HCT116 (cell line): ENCODE measurements at regions not wholly inside any gene's neighbourhood (a gene's known extent, or its start where the extent isn't known, plus 50 kb on each side); places are given as distances from the start of the nearest gene placed in this dataset.

Experiments
- ATAC-seq: fragments of 200-7000 bp; cut with Tn5 transposase; 2 replicates; pipeline ENCODE4 v1.9.1; 2020; ENCODE audit warnings: mild to moderate bottlenecking, moderate library complexity
- BruUV-seq: library from RNA; stranded (reverse); fragments of 400-500 nt; replicated peaks from 2 replicates; lab custom pipeline; 2021; lab: Mats Ljungman, UMichigan
- CTCF ChIA-PET: fragments of 300-600 bp; sonication (Branson Sonifier 250); formaldehyde crosslinking; loops from one replicate; lab custom pipeline; 2021; ENCODE audit warnings: antibody characterized with exemption; lab: Charles Lee
- POLR2A ChIA-PET: fragments of 300-600, 350-600 bp; sonication (Branson Sonifier 250); formaldehyde crosslinking; loops from one replicate; lab custom pipeline; 2021; ENCODE audit warnings: antibody characterized with exemption; lab: Charles Lee
- RAD21 ChIA-PET, 2 experiments: fragments of 300-600 bp; sonication (Branson Sonifier 250); formaldehyde crosslinking; loops; one replicate each; lab custom pipeline; 2023; ENCODE audit warnings: low total read pairs in 2 of 2; ENCODE audit not compliant: uncharacterized antibody in 2 of 2, unreplicated experiment in 2 of 2, low non-redundant PET in 1 of 2; lab: Charles Lee
- DNase-seq: peaks from one replicate; pipeline ENCODE4 v3.0.0-alpha.2; 2010; ENCODE audit warnings: low read depth, low spot score
- H2AFZ ChIP-seq: fragments of 200-600 bp; shearing (Covaris generic), sonication (generic); 2 replicates; pipeline ENCODE4 v1.6.1; 2017; ENCODE audit warnings: low read depth, mixed run types, mixed read lengths, antibody characterized with exemption, low read length; ENCODE audit not compliant: poor library complexity, severe bottlenecking
- H3K27ac ChIP-seq: 2 replicates; pipeline ENCODE4 v1.5.1; 2012; ENCODE audit warnings: low read depth, low read length
- H3K27me3 ChIP-seq: fragments of 200-600 bp; sonication (generic); 2 replicates; pipeline ENCODE4 v1.6.1; 2016; ENCODE audit warnings: mixed run types, low read length, mixed read lengths; ENCODE audit not compliant: insufficient read depth
- H3K36me3 ChIP-seq, 2 experiments: fragments of 200-500 bp in 1 of 2; fragments of 200-600 bp in 1 of 2; sonication (Bioruptor generic) in 1 of 2; sonication (generic) in 1 of 2; 2 replicates each; pipeline versions ENCODE4 v1.5.1 to v1.6.1; 2014 to 2016; ENCODE audit warnings: low read length in 2 of 2, inconsistent platforms in 1 of 2, mixed read lengths in 1 of 2, mixed run types in 1 of 2; ENCODE audit not compliant: insufficient read depth in 2 of 2, control insufficient read depth in 1 of 2
- H3K4me1 ChIP-seq, 2 experiments: fragments of 200-600 bp in 1 of 2; sonication (generic) in 1 of 2; 2 replicates each; pipeline versions ENCODE4 v1.5.1 to v1.6.1; 2012 to 2017; ENCODE audit warnings: low read length in 2 of 2, inconsistent platforms in 1 of 2, mild to moderate bottlenecking in 1 of 2, mixed read lengths in 1 of 2, mixed run types in 1 of 2, moderate library complexity in 1 of 2; ENCODE audit not compliant: insufficient read depth in 2 of 2, control insufficient read depth in 1 of 2
- H3K4me2 ChIP-seq: fragments of 200-600 bp; sonication (generic); 2 replicates; pipeline ENCODE4 v1.6.1; 2017; ENCODE audit warnings: mixed run types, low read length, mixed read lengths
- H3K4me3 ChIP-seq, 2 experiments: fragments of 200-600 bp in 1 of 2; sonication (generic) in 1 of 2; replicated peaks in 1 of 2; 2 replicates each; pipeline ENCODE4 v1.5.1; 2011 to 2016; ENCODE audit warnings: low read length in 2 of 2, control low read depth in 1 of 2, low read depth in 1 of 2, mild to moderate bottlenecking in 1 of 2, mixed read lengths in 1 of 2, mixed run types in 1 of 2
- H3K79me2 ChIP-seq: fragments of 200-600 bp; sonication (generic); 2 replicates; pipeline ENCODE4 v1.6.1; 2017; ENCODE audit warnings: mild to moderate bottlenecking, mixed run types, low read length, moderate library complexity, mixed read lengths; ENCODE audit not compliant: insufficient read depth
- H3K9ac ChIP-seq: fragments of 200-600 bp; sonication (generic); 2 replicates; pipeline ENCODE4 v1.6.1; 2016; ENCODE audit warnings: low read length, mixed read lengths
- H3K9me2 ChIP-seq: fragments of 200-600 bp; sonication (generic), shearing (Covaris generic); 2 replicates; pipeline ENCODE4 v1.6.1; 2017; ENCODE audit warnings: mixed run types, mild to moderate bottlenecking, moderate library complexity; ENCODE audit not compliant: insufficient read depth
- H3K9me3 ChIP-seq, 2 experiments: fragments of 200-500 bp in 1 of 2; fragments of 200-600 bp in 1 of 2; sonication (Bioruptor generic) in 1 of 2; sonication (generic) in 1 of 2; 2 replicates each; pipeline ENCODE4 v1.6.1; 2014 to 2017; ENCODE audit warnings: low read length in 2 of 2, mixed read lengths in 2 of 2, inconsistent platforms in 1 of 2, low read depth in 1 of 2, mild to moderate bottlenecking in 1 of 2, mixed run types in 1 of 2, moderate library complexity in 1 of 2; ENCODE audit not compliant: control insufficient read depth in 1 of 2, insufficient read depth in 1 of 2
- H4K20me1 ChIP-seq: fragments of 200-600 bp; sonication (generic), shearing (Covaris generic); 2 replicates; pipeline ENCODE4 v1.6.1; 2017; ENCODE audit warnings: mixed run types, mild to moderate bottlenecking, moderate library complexity; ENCODE audit not compliant: insufficient read depth
- CBX3 ChIP-seq: IDR thresholded peaks from 2 replicates; pipeline ENCODE4 v1.6.1; 2012; ENCODE audit warnings: low read depth
- CEBPB ChIP-seq: IDR thresholded peaks from 2 replicates; pipeline ENCODE4 v1.6.1; 2012; ENCODE audit warnings: low read depth
- EGR1 ChIP-seq: IDR thresholded peaks from 2 replicates; pipeline ENCODE4 v1.6.1; 2012; ENCODE audit warnings: low read depth
- ELF1 ChIP-seq: IDR thresholded peaks from 2 replicates; pipeline ENCODE4 v1.6.1; 2012; ENCODE audit warnings: low read depth, borderline replicate concordance
- EZH2 ChIP-seq: fragments of 200-600 bp; sonication (generic); IDR thresholded peaks from 2 replicates; pipeline ENCODE4 v1.6.1; 2017; ENCODE audit warnings: antibody characterized with exemption, mixed run types
- EZH2phosphoT487 ChIP-seq: fragments of 200-600 bp; IDR thresholded peaks from 2 replicates; pipeline ENCODE4 v1.6.1; 2018; ENCODE audit warnings: antibody characterized with exemption, borderline replicate concordance
- FOSL1 ChIP-seq: IDR thresholded peaks from 2 replicates; pipeline ENCODE4 v1.6.1; 2012; ENCODE audit warnings: low read depth
- JUND ChIP-seq: IDR thresholded peaks from 2 replicates; pipeline ENCODE4 v1.6.1; 2012
- POLR2A ChIP-seq: IDR thresholded peaks from 2 replicates; pipeline ENCODE4 v1.7.0; 2011; ENCODE audit warnings: borderline replicate concordance; ENCODE audit not compliant: insufficient read depth, insufficient read length; ENCODE audit errors: extremely low read depth
- POLR2AphosphoS5 ChIP-seq: IDR thresholded peaks from 2 replicates; pipeline ENCODE4 v1.6.1; 2011; ENCODE audit warnings: mild to moderate bottlenecking, low read depth, low read length, moderate library complexity
- SIN3A ChIP-seq: IDR thresholded peaks from 2 replicates; pipeline ENCODE4 v1.6.1; 2012; ENCODE audit warnings: low read depth
- SRF ChIP-seq: IDR thresholded peaks from 2 replicates; pipeline ENCODE4 v1.6.1; 2012; ENCODE audit warnings: low read depth
- YY1 ChIP-seq: IDR thresholded peaks from 2 replicates; pipeline ENCODE4 v1.6.1; 2011; ENCODE audit warnings: low read length, low read depth, moderate library complexity, mild to moderate bottlenecking; ENCODE audit not compliant: insufficient replicate concordance; ENCODE audit errors: extremely low read depth
- ZFX ChIP-seq: fragments of 450-650 bp; IDR thresholded peaks from 2 replicates; pipeline ENCODE4 v1.6.1; 2017
- ZNF274 ChIP-seq: fragments of 200-500 bp; sonication (Bioruptor generic); IDR thresholded peaks from 2 replicates; pipeline ENCODE4 v1.6.1; 2014; ENCODE audit warnings: mild to moderate bottlenecking, low read depth, low read length, inconsistent platforms
- intact Hi-C: fragments of 100-400 bp; cut with micrococcal nuclease; formaldehyde crosslinking; loops from 2 replicates; pipeline ENCODE4 v1.10.0; 2022
- TF ChIP-seq, protein P1 (sequence below): IDR thresholded peaks from 2 replicates; pipeline ENCODE4 v1.6.1; 2011; ENCODE audit warnings: mild to moderate bottlenecking, low read length, moderate library complexity; ENCODE audit not compliant: insufficient replicate concordance; ENCODE audit errors: extremely low read depth
- TF ChIP-seq, protein P2 (sequence below), 3 experiments: fragments of 200-600 bp in 1 of 3; sonication (generic) in 1 of 3; IDR thresholded peaks in 2 of 3; conservative IDR thresholded peaks in 1 of 3; 2 replicates each; pipeline ENCODE4 v1.5.1; 2012 to 2017; ENCODE audit warnings: low read depth in 2 of 3, low read length in 2 of 3, antibody characterized with exemption in 1 of 3, borderline replicate concordance in 1 of 3, control low read depth in 1 of 3, mild to moderate bottlenecking in 1 of 3, mixed read lengths in 1 of 3, mixed run types in 1 of 3, moderate library complexity in 1 of 3; ENCODE audit not compliant: insufficient read depth in 1 of 3
- TF ChIP-seq, protein P3 (sequence below): IDR thresholded peaks from 2 replicates; pipeline ENCODE4 v1.6.1; 2012
- TF ChIP-seq, protein P4 (sequence below): IDR thresholded peaks from 2 replicates; pipeline ENCODE4 v1.6.1; 2012
- TF ChIP-seq, protein P5 (sequence below): IDR thresholded peaks from 2 replicates; pipeline ENCODE4 v1.6.1; 2012; ENCODE audit warnings: low read depth

DNA sequence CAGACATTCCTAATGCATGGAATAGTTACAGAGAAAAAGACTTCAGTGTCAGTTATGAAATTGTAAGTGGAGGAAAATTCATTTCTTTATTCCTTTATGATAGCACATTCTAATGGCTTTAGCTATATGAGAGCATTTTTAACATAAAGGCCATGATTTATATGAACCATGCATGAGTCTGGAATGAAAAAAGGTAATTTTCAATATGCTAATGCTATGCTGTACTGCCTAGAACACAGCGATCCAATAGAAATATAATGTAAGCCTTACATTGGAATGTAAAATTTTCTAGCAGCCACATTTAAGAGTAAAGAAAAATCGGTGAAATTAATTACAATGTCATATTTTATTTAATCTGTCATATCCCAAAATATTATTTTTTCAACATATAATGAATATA, 932.0 kb downstream of the C4orf33 start:
- TF ChIP-seq, protein P1, sequence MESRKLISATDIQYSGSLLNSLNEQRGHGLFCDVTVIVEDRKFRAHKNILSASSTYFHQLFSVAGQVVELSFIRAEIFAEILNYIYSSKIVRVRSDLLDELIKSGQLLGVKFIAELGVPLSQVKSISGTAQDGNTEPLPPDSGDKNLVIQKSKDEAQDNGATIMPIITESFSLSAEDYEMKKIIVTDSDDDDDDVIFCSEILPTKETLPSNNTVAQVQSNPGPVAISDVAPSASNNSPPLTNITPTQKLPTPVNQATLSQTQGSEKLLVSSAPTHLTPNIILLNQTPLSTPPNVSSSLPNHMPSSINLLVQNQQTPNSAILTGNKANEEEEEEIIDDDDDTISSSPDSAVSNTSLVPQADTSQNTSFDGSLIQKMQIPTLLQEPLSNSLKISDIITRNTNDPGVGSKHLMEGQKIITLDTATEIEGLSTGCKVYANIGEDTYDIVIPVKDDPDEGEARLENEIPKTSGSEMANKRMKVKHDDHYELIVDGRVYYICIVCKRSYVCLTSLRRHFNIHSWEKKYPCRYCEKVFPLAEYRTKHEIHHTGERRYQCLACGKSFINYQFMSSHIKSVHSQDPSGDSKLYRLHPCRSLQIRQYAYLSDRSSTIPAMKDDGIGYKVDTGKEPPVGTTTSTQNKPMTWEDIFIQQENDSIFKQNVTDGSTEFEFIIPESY: no peak
- TF ChIP-seq JUND (no peak), ELF1 (no peak), YY1 (no peak), SRF (no peak), EZH2phosphoT487 (no peak), FOSL1 (no peak), EGR1 (no peak), POLR2AphosphoS5 (no peak), POLR2A (no peak), SIN3A (no peak), CBX3 (no peak), ZNF274 (no peak), ZFX (no peak), EZH2 (no peak), CEBPB (no peak)
- TF ChIP-seq, protein P2, sequence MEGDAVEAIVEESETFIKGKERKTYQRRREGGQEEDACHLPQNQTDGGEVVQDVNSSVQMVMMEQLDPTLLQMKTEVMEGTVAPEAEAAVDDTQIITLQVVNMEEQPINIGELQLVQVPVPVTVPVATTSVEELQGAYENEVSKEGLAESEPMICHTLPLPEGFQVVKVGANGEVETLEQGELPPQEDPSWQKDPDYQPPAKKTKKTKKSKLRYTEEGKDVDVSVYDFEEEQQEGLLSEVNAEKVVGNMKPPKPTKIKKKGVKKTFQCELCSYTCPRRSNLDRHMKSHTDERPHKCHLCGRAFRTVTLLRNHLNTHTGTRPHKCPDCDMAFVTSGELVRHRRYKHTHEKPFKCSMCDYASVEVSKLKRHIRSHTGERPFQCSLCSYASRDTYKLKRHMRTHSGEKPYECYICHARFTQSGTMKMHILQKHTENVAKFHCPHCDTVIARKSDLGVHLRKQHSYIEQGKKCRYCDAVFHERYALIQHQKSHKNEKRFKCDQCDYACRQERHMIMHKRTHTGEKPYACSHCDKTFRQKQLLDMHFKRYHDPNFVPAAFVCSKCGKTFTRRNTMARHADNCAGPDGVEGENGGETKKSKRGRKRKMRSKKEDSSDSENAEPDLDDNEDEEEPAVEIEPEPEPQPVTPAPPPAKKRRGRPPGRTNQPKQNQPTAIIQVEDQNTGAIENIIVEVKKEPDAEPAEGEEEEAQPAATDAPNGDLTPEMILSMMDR (IDR thresholded peaks at IDR 0.05 in 2 of 3, conservative IDR thresholded peaks at IDR 0.05 in 1 of 3; ENCODE audit: borderline replicate concordance in 1 of 3, insufficient read depth in 1 of 3, low read depth in 2 of 3, low read length in 2 of 3): no peak
- TF ChIP-seq, protein P3, sequence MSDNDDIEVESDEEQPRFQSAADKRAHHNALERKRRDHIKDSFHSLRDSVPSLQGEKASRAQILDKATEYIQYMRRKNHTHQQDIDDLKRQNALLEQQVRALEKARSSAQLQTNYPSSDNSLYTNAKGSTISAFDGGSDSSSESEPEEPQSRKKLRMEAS: no peak
- TF ChIP-seq, protein P4, sequence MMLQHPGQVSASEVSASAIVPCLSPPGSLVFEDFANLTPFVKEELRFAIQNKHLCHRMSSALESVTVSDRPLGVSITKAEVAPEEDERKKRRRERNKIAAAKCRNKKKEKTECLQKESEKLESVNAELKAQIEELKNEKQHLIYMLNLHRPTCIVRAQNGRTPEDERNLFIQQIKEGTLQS: no peak
- TF ChIP-seq, protein P5, sequence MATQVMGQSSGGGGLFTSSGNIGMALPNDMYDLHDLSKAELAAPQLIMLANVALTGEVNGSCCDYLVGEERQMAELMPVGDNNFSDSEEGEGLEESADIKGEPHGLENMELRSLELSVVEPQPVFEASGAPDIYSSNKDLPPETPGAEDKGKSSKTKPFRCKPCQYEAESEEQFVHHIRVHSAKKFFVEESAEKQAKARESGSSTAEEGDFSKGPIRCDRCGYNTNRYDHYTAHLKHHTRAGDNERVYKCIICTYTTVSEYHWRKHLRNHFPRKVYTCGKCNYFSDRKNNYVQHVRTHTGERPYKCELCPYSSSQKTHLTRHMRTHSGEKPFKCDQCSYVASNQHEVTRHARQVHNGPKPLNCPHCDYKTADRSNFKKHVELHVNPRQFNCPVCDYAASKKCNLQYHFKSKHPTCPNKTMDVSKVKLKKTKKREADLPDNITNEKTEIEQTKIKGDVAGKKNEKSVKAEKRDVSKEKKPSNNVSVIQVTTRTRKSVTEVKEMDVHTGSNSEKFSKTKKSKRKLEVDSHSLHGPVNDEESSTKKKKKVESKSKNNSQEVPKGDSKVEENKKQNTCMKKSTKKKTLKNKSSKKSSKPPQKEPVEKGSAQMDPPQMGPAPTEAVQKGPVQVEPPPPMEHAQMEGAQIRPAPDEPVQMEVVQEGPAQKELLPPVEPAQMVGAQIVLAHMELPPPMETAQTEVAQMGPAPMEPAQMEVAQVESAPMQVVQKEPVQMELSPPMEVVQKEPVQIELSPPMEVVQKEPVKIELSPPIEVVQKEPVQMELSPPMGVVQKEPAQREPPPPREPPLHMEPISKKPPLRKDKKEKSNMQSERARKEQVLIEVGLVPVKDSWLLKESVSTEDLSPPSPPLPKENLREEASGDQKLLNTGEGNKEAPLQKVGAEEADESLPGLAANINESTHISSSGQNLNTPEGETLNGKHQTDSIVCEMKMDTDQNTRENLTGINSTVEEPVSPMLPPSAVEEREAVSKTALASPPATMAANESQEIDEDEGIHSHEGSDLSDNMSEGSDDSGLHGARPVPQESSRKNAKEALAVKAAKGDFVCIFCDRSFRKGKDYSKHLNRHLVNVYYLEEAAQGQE: no peak
- DNase-seq (no peak), ATAC-seq (no peak)
- Histone ChIP-seq H3K9me2 (no peaks in the 10 kb centered on the region), H3K4me2 (no peak overlapping the region), H3K4me3 (no peak overlapping the region), H2AFZ (no peak overlapping the region), H3K4me1 (no peaks in the 10 kb centered on the region), H3K27me3 (no peaks in the 10 kb centered on the region), H3K9ac (no peak overlapping the region), H3K36me3 (no peaks in the 10 kb centered on the region), H3K79me2 (no peaks in the 10 kb centered on the region), H3K9me3 (no peaks in the 10 kb centered on the region), H4K20me1 (no peaks in the 10 kb centered on the region), H3K27ac (no peak overlapping the region)
- POLR2A ChIA-PET: no interaction called here
- intact Hi-C loops: no loop called here
- no TSS peak for BruUV-seq
- CTCF ChIA-PET: no interaction called here
- RAD21 ChIA-PET: no interaction called here
